ENCODE measurements at regions not wholly inside any gene's neighbourhood (a gene's known extent, or its start where the extent isn't known, plus 50 kb on each side); places are given as distances from the start of the nearest gene placed in this dataset.

DNA sequence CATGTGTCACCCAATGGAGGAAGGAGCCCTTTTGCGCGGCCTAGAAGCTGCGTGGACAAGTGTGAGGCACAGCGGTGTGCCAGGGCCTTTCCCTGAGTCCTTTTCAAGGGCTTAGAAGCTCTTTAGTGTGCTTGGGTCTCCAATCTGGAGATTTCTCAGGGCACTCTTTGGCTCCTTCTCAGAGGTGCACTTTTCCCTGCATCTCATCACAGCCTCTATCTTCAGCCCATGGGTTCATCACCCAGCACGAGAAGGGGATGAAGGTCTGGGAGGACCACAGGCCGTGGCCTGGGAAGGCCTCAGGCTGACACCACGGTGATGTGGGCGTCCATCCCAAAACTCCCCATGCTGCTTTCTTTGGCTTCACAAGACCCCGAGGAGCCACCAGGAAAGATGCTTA, 233.4 kb downstream of the TEX36 start:
- TF ChIP-seq, protein P1, sequence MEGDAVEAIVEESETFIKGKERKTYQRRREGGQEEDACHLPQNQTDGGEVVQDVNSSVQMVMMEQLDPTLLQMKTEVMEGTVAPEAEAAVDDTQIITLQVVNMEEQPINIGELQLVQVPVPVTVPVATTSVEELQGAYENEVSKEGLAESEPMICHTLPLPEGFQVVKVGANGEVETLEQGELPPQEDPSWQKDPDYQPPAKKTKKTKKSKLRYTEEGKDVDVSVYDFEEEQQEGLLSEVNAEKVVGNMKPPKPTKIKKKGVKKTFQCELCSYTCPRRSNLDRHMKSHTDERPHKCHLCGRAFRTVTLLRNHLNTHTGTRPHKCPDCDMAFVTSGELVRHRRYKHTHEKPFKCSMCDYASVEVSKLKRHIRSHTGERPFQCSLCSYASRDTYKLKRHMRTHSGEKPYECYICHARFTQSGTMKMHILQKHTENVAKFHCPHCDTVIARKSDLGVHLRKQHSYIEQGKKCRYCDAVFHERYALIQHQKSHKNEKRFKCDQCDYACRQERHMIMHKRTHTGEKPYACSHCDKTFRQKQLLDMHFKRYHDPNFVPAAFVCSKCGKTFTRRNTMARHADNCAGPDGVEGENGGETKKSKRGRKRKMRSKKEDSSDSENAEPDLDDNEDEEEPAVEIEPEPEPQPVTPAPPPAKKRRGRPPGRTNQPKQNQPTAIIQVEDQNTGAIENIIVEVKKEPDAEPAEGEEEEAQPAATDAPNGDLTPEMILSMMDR (conservative IDR thresholded peaks at IDR 0.05; ENCODE audit: low read length), result no peak
- no peak for TF ChIP-seq EZH2phosphoT487 (IDR thresholded peaks at IDR 0.05; ENCODE audit: borderline replicate concordance, low read depth, low read length)

Measured in OCI-LY7 (cell line).